NCI-H748 (cell line): ENCODE measurements at regions not wholly inside any gene's neighbourhood (a gene's known extent, or its start where the extent isn't known, plus 50 kb on each side); places are given as distances from the start of the nearest gene placed in this dataset.
"Not testable (repeated sequence)": the region's sequence is repeated elsewhere in the genome, so short reads cannot be mapped to it uniquely, and the experiment has no call there.

Experiments
- DNase-seq: peaks from one replicate; lab custom pipeline; 2025; ENCODE audit not compliant: unreplicated experiment; lab: John Stamatoyannopoulos, UW

DNA sequence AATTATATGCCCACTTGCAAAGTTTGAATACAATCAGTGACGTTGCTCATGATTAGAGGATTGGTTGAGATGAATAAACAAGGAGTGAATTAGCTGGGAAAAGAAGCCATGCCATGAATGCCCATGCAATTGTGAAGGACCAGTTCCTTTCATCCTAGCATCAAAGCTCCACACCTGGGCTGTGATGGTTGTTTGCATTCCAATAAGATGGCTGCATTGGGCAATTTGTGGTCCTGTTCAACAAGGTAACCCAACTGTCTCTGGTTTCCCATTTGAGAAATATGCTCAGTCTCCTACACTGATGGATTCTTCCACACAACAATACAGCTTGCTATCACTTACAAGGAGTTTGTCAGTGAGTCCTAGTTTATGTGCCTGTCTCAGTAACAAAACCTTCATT, 550.2 kb downstream of the STK39 start:
- no peak for DNase-seq

DNA sequence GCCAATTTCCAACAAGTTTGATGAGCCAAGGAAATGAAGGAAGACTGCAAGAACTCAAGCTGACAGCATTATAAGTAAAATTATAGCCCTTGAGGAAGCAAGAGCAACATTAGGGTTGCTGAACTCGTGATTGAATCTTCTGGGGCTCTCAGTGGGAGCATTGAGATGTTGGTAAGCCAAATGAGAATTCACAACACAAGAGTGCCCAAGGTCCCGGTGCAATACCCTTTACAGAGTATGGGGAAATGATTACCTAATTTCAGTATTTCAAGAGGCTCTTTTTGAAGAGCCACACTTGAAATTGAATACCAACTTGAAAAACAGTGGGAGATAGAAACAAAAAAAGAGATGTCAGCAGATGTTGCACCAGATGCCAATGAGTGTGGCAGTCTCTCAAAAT, 554.5 kb downstream of the STK39 start:
- DNase-seq: no peak

DNA sequence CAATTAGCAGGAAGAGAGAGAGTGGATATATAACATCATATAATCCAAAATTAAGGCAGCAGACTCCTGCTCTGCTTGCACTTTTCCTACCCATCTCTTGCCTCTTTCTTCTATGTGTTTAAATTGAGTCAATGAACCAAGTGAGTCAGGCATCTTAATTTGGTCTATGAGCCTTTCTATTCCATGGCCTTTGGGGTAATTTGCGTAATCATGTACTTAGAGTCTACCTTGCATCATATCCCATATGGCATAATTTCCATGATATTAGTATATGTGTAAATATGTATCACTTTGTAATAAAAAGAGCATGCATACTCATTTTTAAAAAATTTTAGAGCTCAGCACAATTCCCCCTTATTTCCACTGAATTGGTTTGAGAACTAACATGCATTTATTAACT, 555.2 kb downstream of the STK39 start:
- DNase-seq: no peak

DNA sequence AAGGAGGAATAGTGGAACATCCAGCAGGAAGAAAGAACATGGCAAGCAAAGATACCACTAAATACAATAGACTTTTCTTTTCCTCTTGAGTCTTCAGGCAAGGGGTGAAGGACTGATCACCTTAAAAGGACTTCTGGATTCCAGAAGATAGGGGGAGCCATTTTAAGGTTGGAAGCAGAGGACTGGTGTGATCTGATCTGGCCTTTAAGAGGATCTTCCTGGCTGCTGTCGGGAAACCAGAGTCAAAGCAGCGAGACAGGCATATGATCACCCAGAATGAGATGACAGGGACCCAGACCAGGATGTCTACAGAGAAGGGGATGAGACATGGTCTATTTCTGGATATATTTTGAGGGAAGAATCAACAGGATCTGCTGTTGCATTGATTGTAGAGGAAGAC, 558.0 kb downstream of the STK39 start:
- DNase-seq: no peak

DNA sequence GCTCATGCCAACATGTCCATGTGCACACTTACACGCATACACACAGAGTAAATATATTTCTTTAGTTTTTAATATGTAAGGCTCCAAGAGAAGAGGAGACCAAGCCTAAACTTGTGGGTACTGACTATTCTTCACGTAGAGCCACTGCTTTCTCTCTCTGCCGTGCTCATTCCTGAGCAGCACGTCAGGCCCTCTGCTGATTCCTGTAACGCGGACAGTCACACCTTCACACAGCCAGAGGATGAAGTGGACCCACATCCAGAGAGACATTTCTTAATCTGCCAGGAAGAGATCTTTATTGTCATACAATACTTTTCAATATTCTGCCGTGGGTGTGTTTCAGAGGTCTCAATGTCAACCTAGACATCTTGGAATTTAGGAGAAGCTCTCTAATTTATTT, 560.7 kb downstream of the STK39 start:
- DNase-seq: no peak

DNA sequence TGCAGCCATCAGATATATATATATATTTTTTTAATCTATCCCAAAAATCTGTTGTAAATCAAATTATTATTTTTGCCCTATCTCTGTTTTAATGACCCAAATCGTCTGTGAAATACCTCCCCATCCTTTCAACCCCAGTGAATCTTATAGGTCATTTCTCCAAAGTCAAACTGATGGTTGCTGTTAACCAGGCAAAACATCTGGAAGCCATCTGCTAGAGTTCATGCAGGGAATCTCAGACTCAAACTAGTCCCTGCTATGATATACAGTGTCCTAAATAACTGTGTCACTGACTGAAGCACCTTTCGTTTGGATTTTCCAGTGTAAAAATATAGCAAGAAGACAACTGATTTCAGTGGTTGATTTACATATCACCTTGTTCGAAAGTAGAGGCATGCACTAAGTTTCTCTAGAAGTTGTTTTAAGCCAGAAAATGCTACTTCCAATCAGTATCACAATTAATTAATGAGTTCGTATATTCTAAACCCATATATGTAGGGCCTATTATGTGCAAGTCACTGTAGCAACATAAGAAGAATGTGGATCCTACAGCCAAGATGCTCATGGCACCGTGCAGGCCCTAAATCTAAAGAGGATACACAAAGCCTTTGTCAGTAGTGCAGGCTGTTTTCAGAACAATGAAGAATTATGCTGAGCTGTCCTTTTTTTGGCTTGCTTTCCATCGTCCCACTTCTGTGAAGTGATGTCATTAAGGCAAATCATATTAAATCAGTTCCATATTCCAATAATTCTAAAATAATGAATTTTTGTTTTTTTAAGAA, 566.0 kb downstream of the STK39 start:
- DNase-seq: no peak

DNA sequence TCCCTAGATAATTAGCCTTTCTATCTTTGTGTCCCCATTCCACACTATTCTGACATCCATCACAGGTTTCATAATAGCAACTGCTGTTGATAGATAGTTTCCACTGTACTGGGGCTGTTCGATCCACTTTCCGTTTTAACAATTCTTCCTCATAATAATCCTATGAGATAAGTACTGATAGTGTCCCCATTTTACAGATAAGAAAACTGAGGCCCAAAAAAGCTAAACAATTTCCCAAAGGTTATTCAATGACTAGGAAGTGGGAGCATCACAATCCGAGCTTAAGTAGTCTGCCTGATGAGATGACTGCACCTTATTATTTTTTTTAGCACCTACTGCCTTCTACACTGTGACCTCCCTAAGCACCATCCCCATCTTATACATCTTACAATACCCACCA, 569.2 kb downstream of the STK39 start:
- DNase-seq: no peak

DNA sequence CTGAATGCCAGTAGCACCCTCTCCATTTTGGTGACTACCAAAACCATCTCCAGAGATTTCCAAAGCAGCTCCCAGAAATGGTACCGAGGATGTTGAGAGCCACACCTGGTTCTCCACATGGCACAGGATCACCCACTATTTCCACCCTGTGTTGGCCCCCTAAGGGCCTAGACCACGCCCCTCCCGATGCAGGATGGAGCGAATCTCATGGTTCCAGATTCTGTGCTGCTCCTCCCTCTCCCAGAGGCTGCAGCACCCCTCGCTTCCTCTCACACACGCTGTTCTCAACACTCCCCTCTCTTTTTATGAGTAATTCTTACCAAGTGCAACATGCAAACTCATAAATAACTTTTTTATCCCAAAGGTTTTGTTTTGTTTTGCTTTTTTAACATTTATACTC, 571.5 kb downstream of the STK39 start:
- DNase-seq: no peak

DNA sequence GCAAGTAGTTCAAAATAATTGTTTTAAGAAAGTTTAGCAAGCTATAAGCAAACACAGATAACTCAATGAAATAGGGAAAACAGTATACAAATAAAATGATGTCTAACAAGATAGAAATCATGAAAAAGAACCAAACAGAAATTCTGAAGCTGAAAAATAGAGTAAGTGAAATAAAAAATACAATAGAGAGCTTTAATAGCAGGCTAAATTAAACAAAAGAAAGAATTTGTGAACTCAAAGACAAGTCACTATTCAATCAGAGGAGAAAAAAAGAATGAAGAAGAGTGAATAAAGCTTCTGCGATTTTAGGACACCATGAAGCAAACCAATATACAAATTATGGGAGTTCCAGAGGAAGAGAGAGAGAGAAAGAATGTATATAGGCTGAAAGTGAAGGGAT, 576.8 kb downstream of the STK39 start:
- DNase-seq: no peak

DNA sequence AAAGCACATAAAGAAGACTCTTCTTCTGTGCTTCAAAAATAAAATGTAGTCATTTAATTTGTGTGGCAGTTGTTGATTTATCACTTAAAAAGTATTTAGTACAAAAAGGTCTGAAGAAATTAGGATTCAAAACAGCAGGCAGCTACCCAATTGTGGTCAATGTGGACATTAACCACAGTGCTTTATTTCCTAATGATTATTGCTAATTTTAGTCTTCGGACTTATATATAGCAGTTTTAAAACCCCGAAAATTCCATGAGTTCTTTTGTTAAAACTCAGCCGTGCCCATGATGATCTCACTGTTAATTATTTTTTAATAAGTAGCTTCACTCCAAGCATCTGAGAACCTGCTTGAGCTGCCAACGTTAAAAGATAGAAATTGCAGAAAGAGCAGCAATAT, 594.3 kb downstream of the STK39 start:
- DNase-seq: no peak

DNA sequence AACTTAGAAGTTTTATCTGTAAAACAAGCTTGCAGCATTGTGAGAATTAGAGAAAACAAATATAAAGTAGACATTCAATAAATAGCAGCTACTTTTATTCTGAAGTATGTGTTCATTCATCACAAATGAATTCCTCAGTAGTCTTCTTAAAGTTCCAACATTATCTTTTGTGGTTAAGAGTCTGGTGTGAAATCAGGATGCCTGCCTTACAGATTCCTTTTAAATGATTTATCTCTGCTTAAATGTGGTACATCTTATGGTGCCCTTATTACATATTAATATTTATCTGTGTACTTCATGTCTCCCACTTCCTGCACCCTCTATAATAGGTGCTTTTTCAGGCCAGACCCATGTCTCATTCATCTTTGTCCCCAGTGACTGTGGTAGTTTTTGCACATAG, 595.0 kb downstream of the STK39 start:
- no peak for DNase-seq

DNA sequence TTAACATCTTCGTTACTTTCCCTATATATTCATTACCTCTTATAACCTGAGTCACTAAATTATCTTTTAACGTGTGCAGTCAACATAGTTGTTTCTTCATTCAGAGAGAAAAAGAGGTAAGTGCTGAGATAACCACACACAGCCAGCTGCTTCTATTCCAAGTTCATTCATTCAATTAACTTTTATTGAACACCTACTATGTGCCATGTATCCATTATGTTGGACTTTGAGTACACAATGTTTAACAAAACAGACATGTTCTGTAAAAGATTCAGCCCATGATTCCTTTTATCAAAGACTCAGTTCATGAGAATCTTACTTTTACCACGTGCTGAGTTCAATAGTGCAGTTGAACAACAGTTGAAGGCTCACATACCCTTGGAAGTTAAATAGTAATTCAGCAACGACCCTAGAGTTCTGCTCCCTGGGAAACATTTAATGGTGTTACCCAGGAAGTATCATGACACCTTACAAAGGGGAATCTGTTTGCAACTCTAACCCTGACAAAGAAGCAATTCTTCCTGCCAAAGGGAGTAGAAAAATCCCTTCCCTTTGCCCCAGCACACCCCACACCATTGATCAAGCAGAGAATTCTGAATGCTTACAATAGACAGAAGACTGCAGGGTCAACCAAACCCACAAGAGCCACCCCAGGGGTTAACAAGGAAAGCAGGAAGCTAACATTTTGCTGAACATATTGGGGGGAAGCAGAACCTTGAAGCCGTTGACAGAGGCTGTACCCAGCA, 595.8 kb downstream of the STK39 start:
- DNase-seq: no peak

DNA sequence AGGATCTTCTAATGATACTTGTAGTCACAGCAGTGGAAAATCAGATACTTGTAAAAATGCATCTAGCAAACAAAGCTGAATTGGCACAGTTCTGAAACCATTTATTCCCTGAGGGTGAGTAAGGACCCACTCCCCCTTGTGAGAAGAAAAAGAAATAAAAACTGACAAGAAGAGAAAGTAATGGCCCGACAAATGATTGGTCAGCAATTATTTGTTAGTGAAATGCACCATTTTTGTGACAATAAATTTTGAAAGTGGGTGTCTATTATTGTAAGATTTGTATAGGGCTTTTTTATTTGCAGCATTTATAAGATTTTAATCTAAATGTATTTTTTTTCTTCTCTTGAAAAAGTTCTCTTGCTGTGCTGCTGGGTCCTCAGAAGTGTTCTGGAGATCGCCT, 600.8 kb downstream of the STK39 start:
- DNase-seq: no peak

DNA sequence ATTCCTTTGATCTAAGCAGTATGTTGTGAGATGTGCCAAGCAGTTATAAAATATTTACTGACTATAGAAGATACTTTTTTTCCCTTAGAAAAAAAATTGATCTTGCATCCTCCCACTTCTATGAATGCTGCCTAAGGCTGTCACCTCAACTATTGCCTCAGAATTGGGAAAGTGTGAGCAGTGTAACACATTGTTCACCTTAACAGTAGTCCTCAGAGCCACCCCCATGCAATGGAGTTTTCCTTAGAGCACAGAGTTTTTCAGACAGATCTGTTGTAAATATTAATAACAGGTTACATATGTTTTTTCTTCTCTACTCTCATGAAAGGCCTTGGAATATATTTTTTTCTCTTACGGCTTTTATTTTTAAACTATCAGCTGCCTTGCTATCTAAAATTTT, 607.3 kb downstream of the STK39 start:
- DNase-seq: no peak

DNA sequence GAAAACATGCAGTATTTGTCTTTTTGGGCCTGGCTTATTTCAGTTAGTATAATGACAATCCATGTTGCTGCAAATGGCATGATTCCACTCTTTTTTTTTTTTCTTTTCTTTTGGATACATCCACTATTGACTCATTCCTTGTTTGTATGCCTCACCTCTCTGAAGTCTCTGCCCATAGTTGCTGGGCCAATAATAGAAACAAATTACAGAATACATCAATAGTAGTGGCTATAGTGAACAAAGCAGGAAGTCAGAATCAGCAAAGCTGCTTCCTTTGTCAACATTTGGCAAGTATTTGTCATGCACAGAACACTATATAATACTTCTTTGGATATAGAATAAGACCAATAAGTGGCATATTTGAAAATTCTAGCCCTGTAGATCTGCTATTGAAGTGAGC, 609.7 kb downstream of the STK39 start:
- DNase-seq: no peak

DNA sequence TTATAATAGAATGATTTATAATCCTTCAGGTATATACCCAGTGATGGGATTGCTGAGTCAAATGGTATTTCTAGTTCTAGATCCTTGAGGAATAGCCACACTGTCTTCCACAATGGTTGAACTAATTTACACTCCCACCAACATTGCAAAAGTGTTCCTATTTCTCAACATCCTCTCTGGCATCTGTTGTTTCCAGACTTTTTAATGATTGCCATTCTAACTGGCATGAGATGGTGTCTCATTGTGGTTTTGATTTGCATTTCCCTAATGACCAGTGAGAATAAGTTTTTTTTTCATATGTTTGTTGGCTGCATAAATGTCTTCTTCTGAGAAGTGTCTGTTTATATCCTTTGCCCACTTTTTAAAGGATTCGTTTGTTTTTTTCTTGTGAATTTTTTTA, 615.1 kb downstream of the STK39 start:
- not testable (repeated sequence) for DNase-seq

DNA sequence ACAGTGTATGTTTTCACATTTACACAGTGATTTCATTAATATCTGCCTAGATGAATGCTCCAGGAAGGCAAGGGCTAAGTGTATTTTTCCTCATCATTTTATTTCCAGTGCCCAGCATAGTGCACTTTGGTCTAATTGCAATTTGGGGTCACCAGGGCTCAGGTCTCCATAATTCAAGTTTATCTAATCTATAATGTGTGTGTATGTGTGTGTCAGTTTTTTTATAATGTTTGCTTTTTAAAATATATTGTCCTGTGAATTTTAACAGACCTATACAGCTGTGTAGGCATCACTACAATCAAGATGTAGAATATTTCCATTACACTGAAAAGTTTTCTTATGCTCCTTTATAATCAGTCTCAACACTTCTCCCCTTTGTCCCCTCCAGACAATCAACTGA, 620.4 kb downstream of the STK39 start:
- no peak for DNase-seq

DNA sequence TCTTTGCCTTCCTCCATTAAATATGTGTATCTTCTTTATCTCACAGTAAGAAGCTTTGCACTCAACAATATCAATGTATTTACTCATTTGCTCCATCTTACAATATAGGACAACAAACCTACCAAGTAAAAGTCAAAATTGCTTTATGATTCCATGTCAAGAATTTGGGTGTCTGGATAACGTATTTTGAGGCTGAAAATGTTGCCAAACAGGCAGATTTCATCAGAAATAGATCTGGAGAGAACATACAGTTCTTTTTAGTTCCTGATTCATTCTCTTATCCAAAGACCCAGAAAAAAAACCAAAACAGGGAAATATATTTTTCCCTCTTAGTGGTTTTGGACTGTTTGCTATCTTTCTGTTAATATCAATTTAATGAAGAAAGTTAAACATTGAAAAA, 621.1 kb downstream of the STK39 start:
- no peak for DNase-seq

DNA sequence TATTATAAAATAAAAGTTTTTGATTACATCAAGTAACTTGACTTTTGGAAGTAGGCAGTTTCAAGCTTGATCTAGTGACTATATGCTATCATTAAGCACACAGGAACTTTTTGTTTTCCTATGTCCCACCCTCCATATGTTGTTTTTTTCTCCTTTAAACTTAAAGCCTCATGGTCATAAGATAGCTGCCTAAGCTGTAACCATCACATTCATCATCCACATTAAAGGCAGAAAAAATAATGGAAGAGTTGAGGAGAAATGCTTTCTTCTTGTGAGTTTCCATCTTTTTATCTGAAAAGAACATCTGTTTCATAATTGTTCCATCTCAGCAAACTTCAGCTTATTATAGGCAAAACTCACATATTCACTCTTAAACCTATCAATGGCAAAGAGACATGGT, 630.4 kb downstream of the STK39 start:
- no peak for DNase-seq

DNA sequence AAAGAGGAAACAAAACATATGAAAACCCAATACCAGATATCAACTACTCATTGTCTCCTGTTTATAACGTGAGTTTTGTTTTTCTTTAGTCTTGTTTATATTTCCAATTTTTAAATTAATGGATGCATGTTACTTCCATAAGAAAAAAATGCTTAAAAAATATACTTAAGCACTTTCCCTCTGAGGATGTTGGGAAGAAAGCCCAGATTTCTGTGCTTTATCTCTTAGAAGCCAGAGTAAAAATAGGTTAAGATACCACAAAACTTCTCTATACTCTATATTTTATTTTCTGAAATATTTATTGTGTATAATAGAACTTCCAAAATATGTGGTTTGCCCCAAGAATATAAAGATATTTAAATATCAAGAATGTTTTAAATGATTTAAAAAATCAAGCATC, 633.9 kb downstream of the STK39 start:
- no peak for DNase-seq

DNA sequence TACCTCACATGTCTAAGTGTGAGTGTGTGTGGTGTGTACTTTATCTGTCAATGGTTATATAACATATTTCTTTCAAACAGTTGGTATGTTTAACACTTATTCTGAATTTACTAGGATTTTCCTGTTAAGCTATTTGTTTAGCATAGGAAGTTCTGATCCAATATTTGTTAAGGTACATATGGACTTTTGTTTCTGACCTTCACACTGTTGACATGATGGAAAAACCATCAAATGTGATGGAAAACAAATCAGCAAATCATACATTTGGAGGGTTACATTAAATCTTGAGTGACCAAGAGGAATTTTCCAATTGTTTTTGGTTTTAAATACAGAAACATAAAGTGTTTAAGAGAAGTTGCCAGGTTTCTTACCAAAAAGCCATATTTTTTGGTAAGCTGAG, 638.9 kb downstream of the STK39 start:
- no peak for DNase-seq

DNA sequence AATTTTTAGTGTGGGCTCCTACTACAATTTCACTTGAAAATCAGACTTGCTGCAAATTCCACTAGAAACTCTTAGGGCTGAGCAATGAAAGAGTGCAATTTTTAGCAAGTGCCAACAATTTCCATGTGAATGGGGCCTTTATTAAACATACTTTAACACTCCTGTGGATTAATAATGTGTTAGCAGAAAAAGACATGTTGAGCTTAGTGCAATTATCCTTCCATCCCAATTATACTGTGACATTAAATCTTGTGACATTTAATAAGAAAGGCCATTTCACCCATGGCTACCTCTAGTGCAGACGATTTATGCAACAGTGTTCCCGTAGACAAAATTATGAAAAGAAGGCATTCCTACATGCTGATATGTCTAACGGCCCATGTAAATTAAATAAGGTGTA, 639.7 kb downstream of the STK39 start:
- no peak for DNase-seq

DNA sequence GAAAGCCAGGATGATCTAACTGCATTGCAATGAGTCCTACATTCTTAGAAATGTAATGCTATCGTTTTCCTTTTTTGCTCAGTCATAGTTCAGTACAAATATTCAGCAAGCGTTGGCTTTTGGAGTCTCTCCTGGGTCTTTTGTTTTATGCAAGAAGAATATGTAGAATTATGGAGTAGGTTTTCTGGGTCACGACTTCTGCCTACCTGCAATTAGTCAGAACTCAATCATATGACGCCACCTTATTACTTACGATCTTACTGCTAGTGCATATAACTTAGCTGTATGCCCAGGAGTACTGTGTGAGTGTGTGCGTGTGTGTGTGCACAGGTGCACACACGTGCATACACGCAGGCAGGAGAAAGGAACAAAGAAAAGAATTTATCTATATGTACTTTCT, 640.2 kb downstream of the STK39 start:
- DNase-seq: no peak
